HEK293T (cell line): ENCODE measurements at regions not wholly inside any gene's neighbourhood (a gene's known extent, or its start where the extent isn't known, plus 50 kb on each side); places are given as distances from the start of the nearest gene placed in this dataset.

ENCODE experiments used
- CTCF ChIA-PET: fragments of 350-600 bp; formaldehyde crosslinking; extraction: SDS; loops from one replicate; lab custom pipeline; 2021; ENCODE audit warnings: antibody characterized with exemption, inconsistent platforms; lab: Yijun Ruan, JAX
- POLR2A ChIA-PET: fragments of 350-600 bp; formaldehyde crosslinking; extraction: SDS; loops from one replicate; lab custom pipeline; 2020; ENCODE audit warnings: antibody characterized with exemption, inconsistent platforms; lab: Yijun Ruan, JAX
- DNase-seq: peaks from one replicate; pipeline ENCODE4 v3.0.0; 2012; ENCODE audit warnings: mixed read lengths; ENCODE audit errors: extremely low spot score
- ARNT ChIP-seq: fragments of 450-650 bp; IDR thresholded peaks from 2 replicates; pipeline ENCODE4 v1.6.1; 2017; ENCODE audit warnings: mild to moderate bottlenecking
- BHLHE40 ChIP-seq: fragments of 450-650 bp; IDR thresholded peaks from 2 replicates; pipeline ENCODE4 v1.6.1; 2016; ENCODE audit warnings: mild to moderate bottlenecking, moderate library complexity, borderline replicate concordance
- CTBP1 ChIP-seq: fragments of 450-650 bp; IDR thresholded peaks from 2 replicates; pipeline ENCODE4 v1.6.1; 2016; ENCODE audit warnings: borderline replicate concordance
- ELF4 ChIP-seq: fragments of 450-650 bp; IDR thresholded peaks from 2 replicates; pipeline ENCODE4 v1.6.1; 2017; ENCODE audit warnings: antibody characterized with exemption
- FOXA1 ChIP-seq: fragments of 450-650 bp; IDR thresholded peaks from 2 replicates; pipeline ENCODE4 v1.6.1; 2016; ENCODE audit warnings: mild to moderate bottlenecking
- FOXK2 ChIP-seq: fragments of 450-650 bp; IDR thresholded peaks from 2 replicates; pipeline ENCODE4 v1.6.1; 2016; ENCODE audit warnings: mild to moderate bottlenecking
- FOXM1 ChIP-seq: fragments of 450-650 bp; IDR thresholded peaks from 2 replicates; pipeline ENCODE4 v1.6.1; 2017; ENCODE audit warnings: mild to moderate bottlenecking, borderline replicate concordance
- HDGF ChIP-seq: fragments of 450-650 bp; IDR thresholded peaks from 2 replicates; pipeline ENCODE4 v1.6.1; 2017; ENCODE audit warnings: antibody characterized with exemption, borderline replicate concordance
- L3MBTL2 ChIP-seq: fragments of 450-650 bp; conservative IDR thresholded peaks from 2 replicates; pipeline ENCODE4 v1.6.1; 2016; ENCODE audit warnings: mild to moderate bottlenecking
- LEF1 ChIP-seq: fragments of 450-650 bp; IDR thresholded peaks from 2 replicates; pipeline ENCODE4 v1.6.1; 2017; ENCODE audit warnings: mild to moderate bottlenecking, borderline replicate concordance
- NFRKB ChIP-seq: fragments of 450-650 bp; IDR thresholded peaks from 2 replicates; pipeline ENCODE4 v1.6.1; 2016; ENCODE audit warnings: mild to moderate bottlenecking, moderate library complexity
- PKNOX1 ChIP-seq: fragments of 450-650 bp; IDR thresholded peaks from 2 replicates; pipeline ENCODE4 v1.6.1; 2016
- SP1 ChIP-seq: fragments of 450-650 bp; IDR thresholded peaks from 2 replicates; pipeline ENCODE4 v1.6.1; 2017
- SUZ12 ChIP-seq: fragments of 450-650 bp; IDR thresholded peaks from 2 replicates; pipeline ENCODE4 v1.6.1; 2016; ENCODE audit warnings: mild to moderate bottlenecking
- TARDBP ChIP-seq: fragments of 450-650 bp; IDR thresholded peaks from 2 replicates; pipeline ENCODE4 v1.6.1; 2016
- ZNF384 ChIP-seq: fragments of 450-650 bp; IDR thresholded peaks from 2 replicates; pipeline ENCODE4 v1.6.1; 2016

GRCh38 chr5:43772458-43772763 is 169.4 kb downstream of the NNT start:
- ChIA-PET CTCF (no interaction called here), POLR2A (no interaction called here)
- DNase-seq = no peak
- TF ChIP-seq FOXM1 (no peak), PKNOX1 (no peak), FOXK2 (no peak), NFRKB (no peak), SUZ12 (no peak), CTBP1 (no peak), FOXA1 (no peak), SP1 (no peak), ARNT (no peak), ELF4 (no peak), HDGF (no peak), TARDBP (no peak)

- POLR2A ChIA-PET = no interaction called here
- CTCF ChIA-PET = no interaction called here
- DNase-seq = no peak
- no peak for TF ChIP-seq ELF4
- TF ChIP-seq ZNF384 = no peak
- no peak for TF ChIP-seq PKNOX1
- TF ChIP-seq CTBP1 = no peak
- no peak for TF ChIP-seq TARDBP
- TF ChIP-seq FOXM1 = no peak
- TF ChIP-seq NFRKB = no peak
These were observed 168.6 kb downstream of the NNT start for GRCh38 chr5:43771611-43772031.

- DNase-seq = no peak
- ChIA-PET POLR2A (no interaction called here), CTCF (no interaction called here)
- no peak for TF ChIP-seq ZNF384
- no peak for TF ChIP-seq TARDBP
- no peak for TF ChIP-seq SP1
- no peak for TF ChIP-seq FOXM1
- TF ChIP-seq CTBP1 = no peak
- no peak for TF ChIP-seq LEF1
- TF ChIP-seq L3MBTL2 = no peak
- no peak for TF ChIP-seq BHLHE40
- no peak for TF ChIP-seq PKNOX1
- TF ChIP-seq ARNT = no peak
- TF ChIP-seq SUZ12 = no peak
- no peak for TF ChIP-seq HDGF
These were observed 166.8 kb downstream of the NNT start for GRCh38 chr5:43769571-43770355.
